NCI-H82 treated with DMSO at 0.1 percent for 48 hours (cell line): ENCODE measurements at regions not wholly inside any gene's neighbourhood (a gene's known extent, or its start where the extent isn't known, plus 50 kb on each side); places are given as distances from the start of the nearest gene placed in this dataset.

ENCODE experiments used
- DNase-seq: peaks from one replicate; lab custom pipeline; 2025; ENCODE audit not compliant: unreplicated experiment; lab: John Stamatoyannopoulos, UW

GRCh38 chr1:207971331-207972219 is 60.6 kb upstream of the CD34 start:
- DNase-seq: peak; percentile 96

- peak; percentile 8 for DNase-seq
These were observed 59.7 kb upstream of the CD34 start for GRCh38 chr1:207970329-207971233.

- DNase-seq: no peak
These were observed 58.6 kb upstream of the CD34 start for GRCh38 chr1:207969528-207969927.

GRCh38 chr1:207968521-207969009 is 57.6 kb upstream of the CD34 start:
- DNase-seq: no peak

GRCh38 chr1:207967703-207968102 is 56.8 kb upstream of the CD34 start:
- no peak for DNase-seq

GRCh38 chr1:207966521-207966920 is 55.6 kb upstream of the CD34 start:
- no peak for DNase-seq

GRCh38 chr1:207965392-207966387 is 54.8 kb upstream of the CD34 start:
- no peak for DNase-seq

GRCh38 chr1:207964195-207964966 is 53.5 kb upstream of the CD34 start:
- DNase-seq: no peak

- DNase-seq: peak; percentile 22
These were observed 52.7 kb upstream of the CD34 start for GRCh38 chr1:207963427-207964194.

- no peak for DNase-seq
These were observed 51.9 kb upstream of the CD34 start for GRCh38 chr1:207962716-207963426.
